OCI-LY7 (cell line): ENCODE measurements at regions not wholly inside any gene's neighbourhood (a gene's known extent, or its start where the extent isn't known, plus 50 kb on each side); places are given as distances from the start of the nearest gene placed in this dataset.

Experiments
- CTCF ChIP-seq: fragments of 200-600 bp; sonication (generic); conservative IDR thresholded peaks from 2 replicates; pipeline ENCODE4 v1.5.1; 2014; ENCODE audit warnings: mild to moderate bottlenecking, antibody characterized with exemption, low read length, moderate library complexity, mixed read lengths
- EZH2phosphoT487 ChIP-seq: fragments of 200-600 bp; sonication (generic); IDR thresholded peaks from 2 replicates; pipeline ENCODE4 v1.6.1; 2018; ENCODE audit warnings: low read depth, borderline replicate concordance, mild to moderate bottlenecking, mixed run types, antibody characterized with exemption, low read length, moderate library complexity, mixed read lengths

- no peak for TF ChIP-seq CTCF
- TF ChIP-seq EZH2phosphoT487, result no peak
Measured at GRCh38 chr11:122168218-122168617, 52.2 kb upstream of the BLID start.
